HEK293 (cell line): ENCODE measurements at regions not wholly inside any gene's neighbourhood (a gene's known extent, or its start where the extent isn't known, plus 50 kb on each side); places are given as distances from the start of the nearest gene placed in this dataset.

Source experiments
- ZNF274 ChIP-seq, 2 experiments: fragments of 200-500 bp in 1 of 2; fragments of 450-650 bp in 1 of 2; sonication (Bioruptor generic) in 1 of 2; formaldehyde crosslinking in 1 of 2; IDR thresholded peaks; 2 replicates each; pipeline versions ENCODE4 v1.5.1 to v1.6.1; 2014 to 2016; ENCODE audit warnings: borderline replicate concordance in 1 of 2, inconsistent platforms in 1 of 2, low read length in 1 of 2, missing biosample characterization in 1 of 2, missing genetic modification characterization in 1 of 2
- ZNF37A ChIP-seq: fragments of 450-650 bp; IDR thresholded peaks from 2 replicates; pipeline ENCODE4 v1.5.1; 2018; ENCODE audit warnings: missing biosample characterization, missing genetic modification characterization
- ZNF623 ChIP-seq: fragments of 450-650 bp; formaldehyde crosslinking; IDR thresholded peaks from 2 replicates; pipeline ENCODE4 v1.5.1; 2016; ENCODE audit warnings: missing biosample characterization, missing genetic modification characterization
- TF ChIP-seq, protein P1 (sequence below): fragments of 450-650 bp; formaldehyde crosslinking; IDR thresholded peaks from 2 replicates; pipeline ENCODE4 v1.5.1; 2016; ENCODE audit warnings: missing biosample characterization, missing genetic modification characterization

DNA sequence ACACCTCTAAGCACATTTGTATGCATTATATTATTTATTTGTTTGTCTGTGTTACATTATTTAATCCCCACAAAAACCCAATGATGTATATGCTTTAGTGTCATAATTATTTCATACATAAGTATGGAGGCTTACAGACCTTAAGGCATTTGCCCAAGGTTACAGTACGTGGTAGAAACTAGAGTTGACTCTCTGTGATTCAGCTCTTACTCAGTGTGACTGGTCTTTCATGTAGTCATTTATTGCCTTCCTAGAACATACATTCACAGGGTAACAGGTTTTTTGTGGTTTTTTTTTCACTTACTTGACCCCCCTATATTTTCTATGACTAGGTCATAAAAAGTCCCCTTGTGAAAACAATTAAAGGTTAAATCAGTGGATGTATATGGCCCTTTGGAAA is 566.8 kb downstream of the TFAP2A start:
- no peak for TF ChIP-seq ZNF37A
- TF ChIP-seq ZNF274 (IDR thresholded peaks at IDR 0.05; ENCODE audit: low read length) = no peak
- TF ChIP-seq ZNF274 (tag by site-specific recombination; IDR thresholded peaks at IDR 0.05; ENCODE audit: borderline replicate concordance) = no peak
- TF ChIP-seq, protein P1, sequence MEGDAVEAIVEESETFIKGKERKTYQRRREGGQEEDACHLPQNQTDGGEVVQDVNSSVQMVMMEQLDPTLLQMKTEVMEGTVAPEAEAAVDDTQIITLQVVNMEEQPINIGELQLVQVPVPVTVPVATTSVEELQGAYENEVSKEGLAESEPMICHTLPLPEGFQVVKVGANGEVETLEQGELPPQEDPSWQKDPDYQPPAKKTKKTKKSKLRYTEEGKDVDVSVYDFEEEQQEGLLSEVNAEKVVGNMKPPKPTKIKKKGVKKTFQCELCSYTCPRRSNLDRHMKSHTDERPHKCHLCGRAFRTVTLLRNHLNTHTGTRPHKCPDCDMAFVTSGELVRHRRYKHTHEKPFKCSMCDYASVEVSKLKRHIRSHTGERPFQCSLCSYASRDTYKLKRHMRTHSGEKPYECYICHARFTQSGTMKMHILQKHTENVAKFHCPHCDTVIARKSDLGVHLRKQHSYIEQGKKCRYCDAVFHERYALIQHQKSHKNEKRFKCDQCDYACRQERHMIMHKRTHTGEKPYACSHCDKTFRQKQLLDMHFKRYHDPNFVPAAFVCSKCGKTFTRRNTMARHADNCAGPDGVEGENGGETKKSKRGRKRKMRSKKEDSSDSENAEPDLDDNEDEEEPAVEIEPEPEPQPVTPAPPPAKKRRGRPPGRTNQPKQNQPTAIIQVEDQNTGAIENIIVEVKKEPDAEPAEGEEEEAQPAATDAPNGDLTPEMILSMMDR = no peak
- TF ChIP-seq ZNF623 = no peak
